Keratinocyte (primary cell): ENCODE measurements at regions not wholly inside any gene's neighbourhood (a gene's known extent, or its start where the extent isn't known, plus 50 kb on each side); places are given as distances from the start of the nearest gene placed in this dataset.
"Not testable (repeated sequence)": the region's sequence is repeated elsewhere in the genome, so short reads cannot be mapped to it uniquely, and the experiment has no call there.

Experiments used
- DNase-seq: peaks from one replicate; pipeline ENCODE4 v3.0.0-alpha.2; 2011; ENCODE audit warnings: low read depth, missing footprints, low spot score
- FAIRE-seq: peaks from 2 replicates; lab custom pipeline; 2011; peaks lifted over from hg19 to GRCh38; lab: Jason Lieb, UNC
- H2AFZ ChIP-seq: 2 replicates; pipeline ENCODE4 v1.6.0; 2012; ENCODE audit warnings: low read length, control low read depth, inconsistent platforms; ENCODE audit not compliant: control insufficient read depth
- H3K27ac ChIP-seq: 2 replicates; pipeline ENCODE4 v1.5.1; 2011; ENCODE audit warnings: low read length; ENCODE audit not compliant: control insufficient read depth, insufficient read depth
- H3K27me3 ChIP-seq: 3 replicates; pipeline ENCODE4 v1.6.0; 2011; ENCODE audit warnings: low read length; ENCODE audit not compliant: control insufficient read depth, insufficient read depth; ENCODE audit errors: extremely low read depth
- H3K36me3 ChIP-seq, 2 experiments: 2 replicates in 1 of 2; 3 replicates in 1 of 2; pipeline ENCODE4 v1.5.1; 2011; ENCODE audit warnings: low read length in 2 of 2, mild to moderate bottlenecking in 1 of 2; ENCODE audit not compliant: control insufficient read depth in 2 of 2, insufficient read depth in 2 of 2; ENCODE audit errors: extremely low read depth in 1 of 2
- H3K4me1 ChIP-seq: 3 replicates; pipeline ENCODE4 v1.5.1; 2011; ENCODE audit warnings: low read length; ENCODE audit not compliant: control insufficient read depth, insufficient read depth; ENCODE audit errors: extremely low read depth
- H3K4me2 ChIP-seq: 3 replicates; pipeline ENCODE4 v1.6.0; 2011; ENCODE audit warnings: low read depth, low read length; ENCODE audit not compliant: control insufficient read depth, insufficient read depth; ENCODE audit errors: extremely low read depth
- H3K4me3 ChIP-seq, 3 experiments: fragments of 200-600 bp in 1 of 3; sonication (generic) in 1 of 3; 2 replicates in 2 of 3; 3 replicates in 1 of 3; pipeline ENCODE4 v1.5.1; 2011 to 2016; ENCODE audit warnings: low read length in 3 of 3, mild to moderate bottlenecking in 3 of 3, control low read depth in 2 of 3, inconsistent platforms in 1 of 3, low read depth in 1 of 3, mixed read lengths in 1 of 3, mixed run types in 1 of 3, moderate library complexity in 1 of 3; ENCODE audit not compliant: control insufficient read depth in 2 of 3, insufficient read depth in 2 of 3; ENCODE audit errors: extremely low read depth in 1 of 3
- H3K79me2 ChIP-seq: 2 replicates; pipeline ENCODE4 v1.6.0; 2012; ENCODE audit warnings: low read length; ENCODE audit not compliant: control insufficient read depth, insufficient read depth
- H3K9ac ChIP-seq: 3 replicates; pipeline ENCODE4 v1.6.0; 2011; ENCODE audit warnings: low read length; ENCODE audit not compliant: control insufficient read depth, insufficient read depth; ENCODE audit errors: extremely low read depth
- H3K9me1 ChIP-seq: 3 replicates; pipeline ENCODE4 v1.6.0; 2011; ENCODE audit warnings: low read length; ENCODE audit not compliant: control insufficient read depth, insufficient read depth; ENCODE audit errors: extremely low read depth
- H3K9me3 ChIP-seq: 2 replicates; pipeline ENCODE4 v1.5.1; 2012; ENCODE audit warnings: low read depth, low read length; ENCODE audit not compliant: control insufficient read depth
- H4K20me1 ChIP-seq: 3 replicates; pipeline ENCODE4 v1.6.0; 2011; ENCODE audit warnings: low read length; ENCODE audit not compliant: control insufficient read depth, insufficient read depth; ENCODE audit errors: extremely low read depth
- EZH2 ChIP-seq: IDR thresholded peaks from one replicate; pipeline ENCODE4 v1.6.1; 2012; ENCODE audit warnings: inconsistent platforms, mild to moderate bottlenecking, low read length, moderate library complexity
- dilution Hi-C: fragments of 300-500 bp; cut with MboI; formaldehyde crosslinking; loops from one replicate; pipeline ENCODE4 v1.7.0; 2020; ENCODE audit warnings: low sequenced_read_pairs; ENCODE audit not compliant: extremely low pct_ligation_motif_present
- TF ChIP-seq, protein P1 (sequence below), 3 experiments: IDR thresholded peaks in 1 of 3; conservative IDR thresholded peaks in 1 of 3; optimal IDR thresholded peaks in 1 of 3; 2 replicates in 2 of 3; 3 replicates in 1 of 3; pipeline versions ENCODE3 to v1.5.1; 2011; ENCODE audit warnings: low read length in 3 of 3, mild to moderate bottlenecking in 3 of 3, moderate library complexity in 2 of 3, control low read depth in 1 of 3, inconsistent platforms in 1 of 3; ENCODE audit not compliant: insufficient read depth in 2 of 3; ENCODE audit errors: extremely low read depth in 1 of 3

DNA sequence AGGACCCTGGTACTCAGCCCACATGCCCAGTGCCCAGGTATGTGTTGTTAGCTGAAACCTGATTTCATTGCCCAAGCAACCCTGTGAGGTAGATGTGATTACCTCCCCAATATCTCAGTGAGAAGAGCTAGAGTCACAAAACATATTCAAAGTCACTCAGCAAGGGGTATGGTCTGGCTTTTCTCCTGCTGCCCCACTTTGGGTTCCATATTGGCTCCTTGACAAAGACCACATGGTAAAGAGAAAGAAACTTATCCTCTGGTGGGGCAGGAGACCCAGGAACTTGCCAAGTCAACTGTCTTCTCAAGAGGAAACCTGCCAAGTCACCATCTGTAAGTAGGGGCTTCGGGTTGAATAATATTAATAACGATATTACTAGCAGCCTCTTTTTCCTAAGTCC is 148.3 kb upstream of the LMCD1 start:
- Histone ChIP-seq H3K36me3 (no peaks in the 10 kb centered on the region), H3K4me1 (no peaks in the 10 kb centered on the region), H3K79me2 (no peaks in the 10 kb centered on the region), H3K4me3 (no peak overlapping the region), H3K9ac (no peak overlapping the region), H4K20me1 (no peaks in the 10 kb centered on the region), H2AFZ (no peak overlapping the region), H3K9me3 (no peaks in the 10 kb centered on the region), H3K27ac (no peak overlapping the region), H3K4me2 (no peak overlapping the region), H3K27me3 (no peaks in the 10 kb centered on the region), H3K9me1 (no peaks in the 10 kb centered on the region)
- dilution Hi-C loops = no loop called here
- FAIRE-seq = no peak
- DNase-seq = no peak
- TF ChIP-seq EZH2 = no peak
- TF ChIP-seq, protein P1, sequence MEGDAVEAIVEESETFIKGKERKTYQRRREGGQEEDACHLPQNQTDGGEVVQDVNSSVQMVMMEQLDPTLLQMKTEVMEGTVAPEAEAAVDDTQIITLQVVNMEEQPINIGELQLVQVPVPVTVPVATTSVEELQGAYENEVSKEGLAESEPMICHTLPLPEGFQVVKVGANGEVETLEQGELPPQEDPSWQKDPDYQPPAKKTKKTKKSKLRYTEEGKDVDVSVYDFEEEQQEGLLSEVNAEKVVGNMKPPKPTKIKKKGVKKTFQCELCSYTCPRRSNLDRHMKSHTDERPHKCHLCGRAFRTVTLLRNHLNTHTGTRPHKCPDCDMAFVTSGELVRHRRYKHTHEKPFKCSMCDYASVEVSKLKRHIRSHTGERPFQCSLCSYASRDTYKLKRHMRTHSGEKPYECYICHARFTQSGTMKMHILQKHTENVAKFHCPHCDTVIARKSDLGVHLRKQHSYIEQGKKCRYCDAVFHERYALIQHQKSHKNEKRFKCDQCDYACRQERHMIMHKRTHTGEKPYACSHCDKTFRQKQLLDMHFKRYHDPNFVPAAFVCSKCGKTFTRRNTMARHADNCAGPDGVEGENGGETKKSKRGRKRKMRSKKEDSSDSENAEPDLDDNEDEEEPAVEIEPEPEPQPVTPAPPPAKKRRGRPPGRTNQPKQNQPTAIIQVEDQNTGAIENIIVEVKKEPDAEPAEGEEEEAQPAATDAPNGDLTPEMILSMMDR (optimal IDR thresholded peaks at IDR 0.05 in 1 of 3, IDR thresholded peaks at IDR 0.05 in 1 of 3, conservative IDR thresholded peaks at IDR 0.05 in 1 of 3; ENCODE audit: extremely low read depth in 1 of 3, insufficient read depth in 2 of 3, low read length in 3 of 3) = no peak

DNA sequence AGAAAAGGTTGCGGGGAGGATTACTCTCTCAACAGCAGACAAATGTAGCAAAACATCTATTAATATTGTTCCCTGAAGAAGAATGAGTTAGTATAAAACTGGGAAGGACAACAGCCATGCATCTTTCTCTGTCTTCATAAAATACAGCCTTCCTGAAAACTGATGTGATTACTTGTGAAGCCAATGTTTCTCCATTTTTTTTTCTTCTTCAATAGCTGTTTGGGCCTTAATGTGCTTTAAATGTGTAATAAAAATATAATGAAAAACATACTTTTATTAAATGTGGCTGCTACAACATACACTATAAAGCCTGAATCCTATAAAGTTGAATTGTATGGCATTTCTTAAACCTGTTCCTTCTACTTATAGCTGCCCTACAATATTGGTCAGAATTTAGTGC is 146.3 kb upstream of the LMCD1 start:
- H3K4me1 ChIP-seq = no peaks in the 10 kb centered on the region
- no peak overlapping the region for H3K4me3 ChIP-seq
- no peaks in the 10 kb centered on the region for H3K9me1 ChIP-seq
- no peak overlapping the region for H3K9ac ChIP-seq
- DNase-seq (no peak), FAIRE-seq (no peak)
- dilution Hi-C loops = no loop called here
- H3K9me3 ChIP-seq = no peaks in the 10 kb centered on the region
- no peaks in the 10 kb centered on the region for H3K36me3 ChIP-seq
- H3K27me3 ChIP-seq = no peaks in the 10 kb centered on the region
- H3K27ac ChIP-seq = no peak overlapping the region
- H4K20me1 ChIP-seq = no peaks in the 10 kb centered on the region
- no peak overlapping the region for H3K4me2 ChIP-seq
- no peaks in the 10 kb centered on the region for H3K79me2 ChIP-seq
- TF ChIP-seq EZH2 = no peak
- TF ChIP-seq, protein P1 (optimal IDR thresholded peaks at IDR 0.05 in 1 of 3, IDR thresholded peaks at IDR 0.05 in 1 of 3, conservative IDR thresholded peaks at IDR 0.05 in 1 of 3; ENCODE audit: extremely low read depth in 1 of 3, insufficient read depth in 2 of 3, low read length in 3 of 3) = no peak
- H2AFZ ChIP-seq = no peak overlapping the region

DNA sequence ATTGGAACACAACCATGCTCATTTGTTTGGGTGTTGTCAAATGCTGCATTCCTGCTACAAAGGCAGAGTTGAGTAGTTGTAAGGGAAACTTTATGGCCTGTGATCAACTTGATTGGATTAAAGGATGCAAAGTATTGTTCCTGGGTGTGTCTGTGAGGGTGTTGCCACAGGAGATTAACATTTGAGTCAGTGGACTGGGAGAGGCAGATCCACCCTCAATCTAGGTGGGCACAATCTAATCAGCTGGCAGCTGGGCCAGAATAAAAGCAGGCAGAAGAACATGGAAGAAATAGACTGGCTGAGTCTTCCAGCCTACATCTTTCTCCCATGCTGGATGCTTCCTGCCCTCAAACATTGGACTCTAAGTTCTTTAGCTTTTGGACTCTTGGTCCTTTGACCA is 145.6 kb upstream of the LMCD1 start:
- H3K4me3 ChIP-seq, H3K4me1 ChIP-seq, H3K79me2 ChIP-seq, H3K9me1 ChIP-seq, H3K9ac ChIP-seq, H3K9me3 ChIP-seq, dilution Hi-C loops, H4K20me1 ChIP-seq, H3K27ac ChIP-seq, DNase-seq, H3K4me2 ChIP-seq, H2AFZ ChIP-seq, FAIRE-seq, H3K27me3 ChIP-seq, H3K36me3 ChIP-seq: not testable (repeated sequence)
